HepG2 (cell line): ENCODE measurements at regions not wholly inside any gene's neighbourhood (a gene's known extent, or its start where the extent isn't known, plus 50 kb on each side); places are given as distances from the start of the nearest gene placed in this dataset.

Source experiments
- ATAC-seq: fragments of 200-7000 bp; cut with Tn5 transposase; 3 replicates; pipeline ENCODE4 v1.9.1; 2020; ENCODE audit warnings: mild to moderate bottlenecking, moderate library complexity
- BruUV-seq: library from RNA; stranded (reverse); fragments of 400-500 nt; replicated peaks from 2 replicates; lab custom pipeline; 2021; lab: Mats Ljungman, UMichigan
- CTCF ChIA-PET: fragments of 300-600 bp; formaldehyde crosslinking; extraction: SDS; loops from one replicate; lab custom pipeline; 2021; ENCODE audit warnings: low total read pairs, inconsistent platforms, low intra/inter-chr PET ratio; lab: Yijun Ruan, JAX
- POLR2A ChIA-PET: fragments of 350-600 bp; sonication (Branson Sonifier 250); formaldehyde crosslinking; loops from one replicate; lab custom pipeline; 2020; ENCODE audit warnings: antibody characterized with exemption, inconsistent platforms; lab: Yijun Ruan, JAX
- DNase-seq: peaks from one replicate; pipeline ENCODE4 v3.0.0-alpha.2; 2015; ENCODE audit warnings: low spot score
- FAIRE-seq: peaks from 3 replicates; lab custom pipeline; 2011; peaks lifted over from hg19 to GRCh38; lab: Jason Lieb, UNC
- H2AFZ ChIP-seq: one replicate; pipeline ENCODE4 v1.6.1; 2011; ENCODE audit warnings: low read length, inconsistent platforms
- H3K27ac ChIP-seq: fragments of 300-600 bp; 3 replicates; pipeline ENCODE4 v1.8.0; 2011; ENCODE audit warnings: mixed run types, mild to moderate bottlenecking, mixed read lengths, low read length, inconsistent platforms; ENCODE audit not compliant: insufficient read depth; ENCODE audit errors: extremely low read length
- H3K27me3 ChIP-seq, 2 experiments: fragments of 200-600 bp in 1 of 2; 2 replicates in 1 of 2; 3 replicates in 1 of 2; pipeline versions ENCODE4 v1.6.0 to v1.8.0; 2011; ENCODE audit warnings: low read length in 2 of 2, mild to moderate bottlenecking in 2 of 2, moderate library complexity in 2 of 2, inconsistent platforms in 1 of 2; ENCODE audit not compliant: insufficient read depth in 2 of 2, control insufficient read depth in 1 of 2
- H3K36me3 ChIP-seq, 2 experiments: fragments of 200-600 bp in 1 of 2; replicated peaks in 1 of 2; 2 replicates in 1 of 2; 3 replicates in 1 of 2; pipeline versions ENCODE4 v1.5.1 to v1.8.0; 2011; ENCODE audit warnings: low read length in 2 of 2, inconsistent platforms in 1 of 2; ENCODE audit not compliant: insufficient read depth in 2 of 2, control insufficient read depth in 1 of 2
- H3K4me1 ChIP-seq: 2 replicates; pipeline ENCODE4 v1.5.1; 2012; ENCODE audit warnings: low read length, inconsistent platforms; ENCODE audit not compliant: insufficient read depth
- H3K4me2 ChIP-seq: 2 replicates; pipeline ENCODE4 v1.6.0; 2011; ENCODE audit warnings: low read depth, low read length, inconsistent platforms
- H3K4me3 ChIP-seq, 3 experiments: fragments of 200-600 bp in 1 of 3; sonication (generic), shearing (Covaris generic) in 1 of 3; replicated peaks in 1 of 3; 2 replicates each; pipeline ENCODE4 v1.5.1; 2011 to 2016; ENCODE audit warnings: low read length in 3 of 3, inconsistent platforms in 2 of 3, low read depth in 2 of 3, mild to moderate bottlenecking in 2 of 3, control low read depth in 1 of 3, mixed read lengths in 1 of 3; ENCODE audit not compliant: insufficient read depth in 1 of 3
- H3K79me2 ChIP-seq: one replicate; pipeline ENCODE4 v1.6.1; 2011; ENCODE audit warnings: low read length, inconsistent platforms; ENCODE audit not compliant: insufficient read depth
- H3K9ac ChIP-seq: 2 replicates; pipeline ENCODE4 v1.6.0; 2011; ENCODE audit warnings: mild to moderate bottlenecking, low read depth, low read length, inconsistent platforms; ENCODE audit not compliant: insufficient read depth
- H3K9me3 ChIP-seq: 2 replicates; pipeline ENCODE4 v1.5.1; 2012; ENCODE audit warnings: mild to moderate bottlenecking, low read length
- H4K20me1 ChIP-seq: 2 replicates; pipeline ENCODE4 v1.6.0; 2011; ENCODE audit warnings: inconsistent platforms, mild to moderate bottlenecking, low read length, moderate library complexity; ENCODE audit not compliant: insufficient read depth
- MEIS1 ChIP-seq: sonication (generic); formaldehyde crosslinking; IDR thresholded peaks from 2 replicates; pipeline ENCODE4 v1.9.0; 2021; ENCODE audit warnings: mild to moderate bottlenecking, missing genetic modification reagents, moderate library complexity, borderline replicate concordance
- PHF20 ChIP-seq: sonication (generic); formaldehyde crosslinking; IDR thresholded peaks from 2 replicates; pipeline ENCODE4 v1.5.0; 2020; ENCODE audit warnings: mild to moderate bottlenecking, missing genetic modification reagents
- PRDM10 ChIP-seq: sonication (generic); formaldehyde crosslinking; IDR thresholded peaks from 2 replicates; pipeline ENCODE4 v1.4.0; 2020; ENCODE audit warnings: low read depth, missing genetic modification reagents
- SNRNP70 ChIP-seq: fragments of 200-400 bp; formaldehyde crosslinking; IDR thresholded peaks from 2 replicates; pipeline ENCODE4 v1.6.1; 2017; ENCODE audit warnings: mild to moderate bottlenecking, low read depth, low read length, moderate library complexity
- ZBTB4 ChIP-seq: sonication (generic); formaldehyde crosslinking; IDR thresholded peaks from 2 replicates; pipeline ENCODE4 v1.4.0; 2020; ENCODE audit warnings: missing genetic modification reagents, mild to moderate bottlenecking, borderline replicate concordance
- ZBTB44 ChIP-seq: sonication (generic); formaldehyde crosslinking; IDR thresholded peaks from 2 replicates; pipeline ENCODE4 v1.4.0; 2020; ENCODE audit warnings: missing genetic modification reagents
- ZNF30 ChIP-seq: sonication (generic); formaldehyde crosslinking; IDR thresholded peaks from 2 replicates; pipeline ENCODE4 v1.5.0; 2020; ENCODE audit warnings: mild to moderate bottlenecking, missing genetic modification reagents
- ZNF546 ChIP-seq: sonication (generic); formaldehyde crosslinking; conservative IDR thresholded peaks from 2 replicates; pipeline ENCODE4 v1.8.1; 2023; ENCODE audit warnings: mild to moderate bottlenecking, missing genetic modification reagents
- ZNF737 ChIP-seq: sonication (generic); formaldehyde crosslinking; IDR thresholded peaks from 2 replicates; pipeline ENCODE4 v1.5.0; 2020; ENCODE audit warnings: missing genetic modification reagents, mild to moderate bottlenecking, borderline replicate concordance
- WGBS: methylation state at CpG from one replicate; pipeline ENCODE4 v1.1.6; 2017; ENCODE audit warnings: low lambda C conversion rate; 5-methylcytosine and 5-hydroxymethylcytosine counted together
- in situ Hi-C: cut with HindIII; loops from 2 replicates; pipeline ENCODE4 v1.10.0; 2017; ENCODE audit warnings: low pct_unique_long_range_greater_than_20kb; ENCODE audit not compliant: extremely low pct_ligation_motif_present
- intact Hi-C: fragments of 100-400 bp; cut with micrococcal nuclease; formaldehyde crosslinking; loops from one replicate; pipeline ENCODE4 v1.10.0; 2022; ENCODE audit not compliant: unreplicated experiment

GRCh38 chr6:11645016-11645415 lies 107.5 kb downstream of the TMEM170B start (continued):
- TF ChIP-seq PRDM10 (CRISPR knock-in tag) (no peak), ZBTB4 (CRISPR knock-in tag) (no peak), MEIS1 (CRISPR knock-in tag) (no peak), PHF20 (no peak), ZNF30 (CRISPR knock-in tag) (no peak)

- no peak overlapping the region for H3K4me3 ChIP-seq
- ATAC-seq, result no peak
- DNase-seq, result no peak
- no peaks in the 10 kb centered on the region for H3K36me3 ChIP-seq
- no peaks in the 10 kb centered on the region for H3K4me1 ChIP-seq
- in situ Hi-C loops (no loop called here), intact Hi-C loops (no loop called here)
- 0 out of 5 replicates have a peak, but pooled peaks cover 0 to 5% of the 10 kb centered on the region in 2 experiments for H3K27me3 ChIP-seq
- no peak for FAIRE-seq
- H3K79me2 ChIP-seq, result no peaks in the 10 kb centered on the region
- H2AFZ ChIP-seq, result no peak overlapping the region
- POLR2A ChIA-PET, result no interaction called here
- no peak overlapping the region for H3K9ac ChIP-seq
- WGBS, result 56% methylated on average over 2 of the region's 2 CpGs
- no peaks in the 10 kb centered on the region for H3K9me3 ChIP-seq
- no peaks in the 10 kb centered on the region for H4K20me1 ChIP-seq
- no peak overlapping the region for H3K4me2 ChIP-seq
- CTCF ChIA-PET, result no interaction called here
- TF ChIP-seq ZBTB44 (CRISPR knock-in tag), result no peak
- no peak for TF ChIP-seq ZNF546 (CRISPR knock-in tag)
- TF ChIP-seq SNRNP70, result no peak
- no peak for TF ChIP-seq ZNF737 (CRISPR knock-in tag)
- BruUV-seq, result no TSS peak
- H3K27ac ChIP-seq, result no peak overlapping the region
Measured at GRCh38 chr6:11648436-11648775, 110.9 kb downstream of the TMEM170B start.
